ENCODE measurements at regions not wholly inside any gene's neighbourhood (a gene's known extent, or its start where the extent isn't known, plus 50 kb on each side); places are given as distances from the start of the nearest gene placed in this dataset.
A peak's percentile ranks its signal among the peaks of the same experiment; 100 is the strongest.

DNA sequence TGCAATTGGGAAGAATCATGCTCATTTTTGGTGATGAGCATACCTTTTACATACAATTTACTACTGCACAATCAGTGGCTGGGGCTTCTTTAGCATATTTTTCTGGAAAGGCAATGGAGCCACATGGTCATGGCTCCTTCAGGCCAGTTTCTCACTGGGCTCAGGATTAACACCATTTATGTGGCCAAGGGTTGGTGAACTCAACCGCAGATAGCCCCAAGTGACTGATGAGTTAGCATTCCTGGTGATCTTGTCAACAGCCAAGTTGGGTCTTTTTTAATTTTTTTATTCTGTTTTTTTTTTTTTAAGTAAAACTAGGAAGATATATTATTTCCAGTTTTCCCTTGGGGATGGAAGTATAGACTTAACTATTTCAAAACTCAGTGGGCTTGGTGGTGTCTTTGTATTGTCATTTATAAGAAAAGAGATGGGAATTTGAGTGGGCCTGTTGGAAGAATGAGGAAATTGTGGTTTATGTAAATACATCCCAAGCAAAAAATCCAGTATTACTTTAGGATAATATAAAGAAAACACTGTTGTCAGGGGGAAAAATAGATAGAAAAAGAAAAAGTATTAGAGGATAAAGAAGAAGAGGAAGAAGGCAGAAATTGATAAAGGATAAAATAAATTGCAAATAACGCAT, 397.4 kb downstream of the MAFB start:
- no peak for DNase-seq (ENCODE audit: low read depth in 4 of 6, low spot score in 6 of 6)
- Histone ChIP-seq H3K36me3 (ENCODE audit: control insufficient read depth, insufficient read depth, low read length) (no peaks in the 10 kb centered on the region), H3K27me3 (ENCODE audit: control insufficient read depth, insufficient read depth, low read length) (no peaks in the 10 kb centered on the region), H3K4me3 (ENCODE audit: low read depth, low read length) (no peak overlapping the region), H3K4me1 (ENCODE audit: control insufficient read depth, insufficient read depth, low read length) (no peaks in the 10 kb centered on the region), H3K27ac (ENCODE audit: low read depth, low read length) (no peak overlapping the region), H3K9me3 (ENCODE audit: control insufficient read depth, insufficient read depth, low read length) (no peaks in the 10 kb centered on the region)
- WGBS (ENCODE audit: insufficient coverage): no CpG with 5 or more reads among the region's 2 CpGs

DNA sequence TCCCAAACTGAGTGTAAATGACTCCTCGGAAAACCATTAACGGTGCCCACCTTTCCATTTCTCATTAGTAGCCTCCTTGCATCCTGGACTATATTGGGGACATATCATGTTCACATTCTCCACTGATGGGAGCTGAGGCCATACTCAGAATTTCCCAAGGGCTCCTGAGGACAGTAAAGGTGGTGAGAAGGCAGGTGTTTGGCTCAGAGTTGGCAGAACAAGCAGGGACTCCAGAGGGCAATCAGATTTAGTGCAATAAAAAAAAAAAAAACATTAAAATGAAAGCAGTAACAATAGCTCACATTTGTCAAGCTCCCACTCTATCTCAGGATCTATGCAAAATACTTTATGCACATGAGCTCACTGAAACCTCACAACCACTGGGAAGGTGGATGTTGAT, 401.4 kb downstream of the MAFB start:
- WGBS (ENCODE audit: insufficient coverage): 80% methylated on average over 1 of the region's 2 CpGs
- no peaks in the 10 kb centered on the region for H3K27me3 ChIP-seq (ENCODE audit: control insufficient read depth, insufficient read depth, low read length)
- no peak overlapping the region for H3K4me3 ChIP-seq (ENCODE audit: low read depth, low read length)
- no peaks in the 10 kb centered on the region for H3K36me3 ChIP-seq (ENCODE audit: control insufficient read depth, insufficient read depth, low read length)
- no peaks in the 10 kb centered on the region for H3K4me1 ChIP-seq (ENCODE audit: control insufficient read depth, insufficient read depth, low read length)
- no peak overlapping the region for H3K27ac ChIP-seq (ENCODE audit: low read depth, low read length)
- no peak for DNase-seq (ENCODE audit: low read depth in 4 of 6, low spot score in 6 of 6)
- H3K9me3 ChIP-seq (ENCODE audit: control insufficient read depth, insufficient read depth, low read length): no peaks in the 10 kb centered on the region

DNA sequence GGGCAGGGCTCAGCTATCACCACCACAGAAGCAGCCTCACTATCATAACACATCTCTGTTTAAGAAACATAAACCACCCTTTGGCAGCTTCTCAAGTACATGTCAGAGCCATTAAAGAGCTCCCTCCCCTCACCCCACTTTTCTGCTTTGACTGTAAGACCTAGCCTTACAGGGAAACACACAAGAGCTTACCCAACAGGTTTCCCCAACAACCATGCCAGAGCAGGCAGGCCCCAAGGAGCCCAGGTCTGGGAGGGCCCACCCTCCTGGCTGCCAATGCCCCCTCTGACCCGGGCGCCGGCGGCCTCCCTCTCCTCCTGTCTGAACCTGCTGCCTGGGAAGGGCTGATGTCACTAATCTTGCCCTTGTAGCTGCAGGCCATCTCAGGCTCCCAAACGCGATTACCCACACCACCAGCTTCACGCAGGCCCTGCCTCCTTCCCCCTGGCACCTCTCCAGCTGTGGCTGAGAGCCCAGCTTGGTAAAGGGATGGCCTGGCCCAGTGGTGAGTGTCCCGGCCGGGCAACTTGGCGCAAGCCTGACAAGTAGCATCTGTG, 402.0 kb downstream of the MAFB start:
- no peak overlapping the region for H3K27ac ChIP-seq (ENCODE audit: low read depth, low read length)
- no peaks in the 10 kb centered on the region for H3K27me3 ChIP-seq (ENCODE audit: control insufficient read depth, insufficient read depth, low read length)
- no peak overlapping the region for H3K4me3 ChIP-seq (ENCODE audit: low read depth, low read length)
- DNase-seq (ENCODE audit: low read depth in 4 of 6, low spot score in 6 of 6): peak in 4 of 6 donors; percentile 15 to 73 (median 53)
- no peaks in the 10 kb centered on the region for H3K9me3 ChIP-seq (ENCODE audit: control insufficient read depth, insufficient read depth, low read length)
- 52% methylated on average over 10 of the region's 10 CpGs for WGBS (ENCODE audit: insufficient coverage)
- no peaks in the 10 kb centered on the region for H3K36me3 ChIP-seq (ENCODE audit: control insufficient read depth, insufficient read depth, low read length)
- no peaks in the 10 kb centered on the region for H3K4me1 ChIP-seq (ENCODE audit: control insufficient read depth, insufficient read depth, low read length)

DNA sequence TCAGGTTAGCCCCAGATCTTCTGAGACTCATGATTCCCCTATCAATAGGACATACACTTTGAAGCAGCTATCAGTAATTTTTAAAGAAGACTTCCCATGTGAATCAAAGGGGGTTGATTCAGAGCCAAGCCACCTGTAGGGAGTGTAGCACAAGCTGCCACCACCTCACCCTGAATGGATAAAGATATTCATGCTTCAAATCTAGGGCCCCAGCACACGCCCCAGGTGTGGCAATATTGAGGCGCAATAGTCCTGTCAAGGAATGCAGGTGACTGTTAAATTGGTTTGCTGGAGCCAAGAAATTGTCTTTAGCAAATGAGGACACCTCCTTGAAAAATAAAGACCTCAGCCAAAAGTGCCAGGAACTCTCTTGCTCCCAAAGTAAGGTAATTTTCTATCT, 404.4 kb downstream of the MAFB start:
- Histone ChIP-seq H3K4me3 (ENCODE audit: low read depth, low read length) (no peak overlapping the region), H3K36me3 (ENCODE audit: control insufficient read depth, insufficient read depth, low read length) (no peaks in the 10 kb centered on the region), H3K27me3 (ENCODE audit: control insufficient read depth, insufficient read depth, low read length) (no peaks in the 10 kb centered on the region), H3K9me3 (ENCODE audit: control insufficient read depth, insufficient read depth, low read length) (no peaks in the 10 kb centered on the region), H3K27ac (ENCODE audit: low read depth, low read length) (no peak overlapping the region), H3K4me1 (ENCODE audit: control insufficient read depth, insufficient read depth, low read length) (no peaks in the 10 kb centered on the region)
- no peak for DNase-seq (ENCODE audit: low read depth in 4 of 6, low spot score in 6 of 6)
- 100% methylated on average over 1 of the region's 2 CpGs for WGBS (ENCODE audit: insufficient coverage)

DNA sequence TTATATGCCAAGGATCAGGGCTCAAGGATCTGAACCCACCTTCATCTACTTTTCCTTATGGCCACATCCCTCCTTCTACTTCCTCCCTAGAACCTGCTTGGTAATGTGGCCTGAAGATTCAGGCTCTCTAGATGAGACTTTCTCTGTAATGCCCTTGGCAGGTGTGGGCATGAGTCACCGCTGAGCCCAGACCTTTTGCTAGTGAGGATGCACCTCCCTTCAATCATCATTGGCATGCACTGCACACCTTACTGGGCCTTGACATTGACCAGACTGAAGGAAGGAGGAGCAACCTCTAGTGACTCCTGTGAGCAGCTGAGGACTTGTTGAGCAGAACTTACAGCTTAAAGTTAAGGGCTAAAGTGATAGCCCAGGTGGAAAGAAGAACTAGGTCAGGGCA, 405.3 kb downstream of the MAFB start:
- H3K27ac ChIP-seq (ENCODE audit: low read depth, low read length): no peak overlapping the region
- no peak overlapping the region for H3K4me3 ChIP-seq (ENCODE audit: low read depth, low read length)
- H3K4me1 ChIP-seq (ENCODE audit: control insufficient read depth, insufficient read depth, low read length): no peaks in the 10 kb centered on the region
- no peaks in the 10 kb centered on the region for H3K27me3 ChIP-seq (ENCODE audit: control insufficient read depth, insufficient read depth, low read length)
- WGBS (ENCODE audit: insufficient coverage): no CpG with 5 or more reads among the region's 1 CpG
- no peaks in the 10 kb centered on the region for H3K36me3 ChIP-seq (ENCODE audit: control insufficient read depth, insufficient read depth, low read length)
- DNase-seq (ENCODE audit: low read depth in 4 of 6, low spot score in 6 of 6): no peak
- no peaks in the 10 kb centered on the region for H3K9me3 ChIP-seq (ENCODE audit: control insufficient read depth, insufficient read depth, low read length)

DNA sequence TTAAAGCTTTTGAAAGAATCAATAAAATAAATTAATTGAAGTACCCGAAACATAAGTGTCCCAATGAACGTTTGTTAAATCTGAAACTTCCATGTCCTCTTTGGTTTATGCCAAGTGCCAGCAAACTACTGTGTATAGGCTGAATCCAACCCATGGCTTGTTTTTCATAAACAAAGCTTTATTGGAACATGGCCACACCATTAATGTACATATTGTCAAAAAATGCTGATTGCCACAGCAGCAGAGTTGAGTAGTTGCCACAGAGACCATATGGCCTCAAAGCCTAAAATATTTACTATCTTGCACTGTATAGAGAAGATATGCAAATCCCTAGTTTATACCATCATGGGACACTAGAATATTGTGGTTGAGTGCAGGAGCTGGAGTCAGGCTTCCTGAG, 406.1 kb downstream of the MAFB start:
- Histone ChIP-seq H3K27me3 (ENCODE audit: control insufficient read depth, insufficient read depth, low read length) (no peaks in the 10 kb centered on the region), H3K4me1 (ENCODE audit: control insufficient read depth, insufficient read depth, low read length) (no peaks in the 10 kb centered on the region), H3K36me3 (ENCODE audit: control insufficient read depth, insufficient read depth, low read length) (no peaks in the 10 kb centered on the region), H3K27ac (ENCODE audit: low read depth, low read length) (no peak overlapping the region), H3K9me3 (ENCODE audit: control insufficient read depth, insufficient read depth, low read length) (no peaks in the 10 kb centered on the region), H3K4me3 (ENCODE audit: low read depth, low read length) (no peak overlapping the region)
- WGBS (ENCODE audit: insufficient coverage): no CpG with 5 or more reads among the region's 2 CpGs
- no peak for DNase-seq (ENCODE audit: low read depth in 4 of 6, low spot score in 6 of 6)

DNA sequence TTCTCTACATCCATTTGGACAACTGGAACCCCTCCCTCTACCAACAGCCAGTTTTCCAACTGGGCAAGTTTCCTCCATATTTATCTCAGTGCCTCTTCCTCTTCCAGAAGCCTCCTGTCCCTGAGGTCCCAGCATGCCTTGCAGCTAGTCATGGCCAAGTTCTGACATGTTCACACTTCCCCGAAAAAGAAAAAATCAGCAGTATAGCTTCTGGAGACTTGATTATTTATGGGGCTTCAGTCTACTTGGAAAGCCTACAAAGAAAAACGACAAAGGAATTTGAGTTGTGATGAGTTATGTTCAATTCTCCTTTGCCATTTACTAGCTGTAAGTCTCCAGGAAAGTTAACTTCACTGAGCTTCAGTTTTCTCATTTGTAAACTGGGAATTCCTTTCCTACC, 406.5 kb downstream of the MAFB start:
- DNase-seq (ENCODE audit: low read depth in 4 of 6, low spot score in 6 of 6): no peak
- no peaks in the 10 kb centered on the region for H3K9me3 ChIP-seq (ENCODE audit: control insufficient read depth, insufficient read depth, low read length)

DNA sequence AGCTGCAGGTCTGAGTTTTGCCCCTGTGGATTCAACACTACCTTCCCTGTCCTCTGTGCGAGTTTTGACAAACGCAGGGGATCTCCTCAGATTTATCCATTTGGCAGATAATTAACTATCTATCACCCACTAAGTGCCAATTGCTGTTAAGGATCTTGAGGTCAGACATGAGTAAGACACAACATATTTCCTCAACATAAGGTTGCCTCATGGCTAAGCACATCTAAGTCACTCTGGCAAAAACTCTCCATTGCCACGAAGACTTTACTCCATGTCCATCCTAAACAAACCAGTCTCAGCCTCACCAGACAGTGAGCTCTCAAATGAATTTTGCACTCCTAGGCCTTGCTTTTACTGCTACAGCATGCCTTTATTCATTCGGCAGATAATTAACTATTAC, 408.4 kb downstream of the MAFB start:
- H3K4me3 ChIP-seq (ENCODE audit: low read depth, low read length): no peak overlapping the region
- no peaks in the 10 kb centered on the region for H3K9me3 ChIP-seq (ENCODE audit: control insufficient read depth, insufficient read depth, low read length)
- H3K4me1 ChIP-seq (ENCODE audit: control insufficient read depth, insufficient read depth, low read length): peaks cover 3% of the 10 kb centered on the region
- no peak for DNase-seq (ENCODE audit: low read depth in 4 of 6, low spot score in 6 of 6)
- WGBS (ENCODE audit: insufficient coverage): 85% methylated on average over 3 of the region's 4 CpGs
- no peaks in the 10 kb centered on the region for H3K27me3 ChIP-seq (ENCODE audit: control insufficient read depth, insufficient read depth, low read length)
- H3K36me3 ChIP-seq (ENCODE audit: control insufficient read depth, insufficient read depth, low read length): no peaks in the 10 kb centered on the region
- H3K27ac ChIP-seq (ENCODE audit: low read depth, low read length): no peak overlapping the region

More for the DNA sequence above, 406.5 kb downstream of the MAFB start:
- Histone ChIP-seq H3K27ac (ENCODE audit: low read depth, low read length) (no peak overlapping the region), H3K36me3 (ENCODE audit: control insufficient read depth, insufficient read depth, low read length) (no peaks in the 10 kb centered on the region), H3K4me1 (ENCODE audit: control insufficient read depth, insufficient read depth, low read length) (no peaks in the 10 kb centered on the region), H3K27me3 (ENCODE audit: control insufficient read depth, insufficient read depth, low read length) (no peaks in the 10 kb centered on the region), H3K4me3 (ENCODE audit: low read depth, low read length) (no peak overlapping the region)
- no CpG with 5 or more reads among the region's 2 CpGs for WGBS (ENCODE audit: insufficient coverage)

DNA sequence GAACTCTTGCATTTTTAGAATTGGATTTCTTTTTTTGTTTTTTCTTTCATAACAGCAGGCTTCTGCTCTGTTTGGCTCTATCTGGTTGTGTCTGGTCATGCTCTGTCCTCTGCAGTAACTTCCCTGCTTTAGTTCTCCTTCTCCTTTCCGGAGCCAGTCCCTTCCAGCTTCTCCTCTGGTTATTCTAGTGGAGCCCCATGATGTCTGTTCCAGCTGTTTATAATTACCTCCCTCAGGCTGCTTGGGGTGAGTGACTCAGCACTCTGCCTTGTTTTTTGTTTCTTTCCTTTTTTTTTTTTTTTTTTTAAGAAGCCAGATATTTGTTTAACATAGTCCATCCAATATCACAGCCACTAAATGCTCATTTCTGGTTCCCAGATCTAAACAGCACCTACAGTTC, 409.6 kb downstream of the MAFB start:
- H3K4me3 ChIP-seq (ENCODE audit: low read depth, low read length): no peak overlapping the region
- H3K36me3 ChIP-seq (ENCODE audit: control insufficient read depth, insufficient read depth, low read length): no peaks in the 10 kb centered on the region
- H3K27ac ChIP-seq (ENCODE audit: low read depth, low read length): no peak overlapping the region
- no peaks in the 10 kb centered on the region for H3K27me3 ChIP-seq (ENCODE audit: control insufficient read depth, insufficient read depth, low read length)
- WGBS (ENCODE audit: insufficient coverage): 67% methylated on average over 1 of the region's 1 CpG
- DNase-seq (ENCODE audit: low read depth in 4 of 6, low spot score in 6 of 6): peak in 1 of 6 donors; percentile 36
- H3K4me1 ChIP-seq (ENCODE audit: control insufficient read depth, insufficient read depth, low read length): peaks cover 3% of the 10 kb centered on the region
- no peaks in the 10 kb centered on the region for H3K9me3 ChIP-seq (ENCODE audit: control insufficient read depth, insufficient read depth, low read length)

DNA sequence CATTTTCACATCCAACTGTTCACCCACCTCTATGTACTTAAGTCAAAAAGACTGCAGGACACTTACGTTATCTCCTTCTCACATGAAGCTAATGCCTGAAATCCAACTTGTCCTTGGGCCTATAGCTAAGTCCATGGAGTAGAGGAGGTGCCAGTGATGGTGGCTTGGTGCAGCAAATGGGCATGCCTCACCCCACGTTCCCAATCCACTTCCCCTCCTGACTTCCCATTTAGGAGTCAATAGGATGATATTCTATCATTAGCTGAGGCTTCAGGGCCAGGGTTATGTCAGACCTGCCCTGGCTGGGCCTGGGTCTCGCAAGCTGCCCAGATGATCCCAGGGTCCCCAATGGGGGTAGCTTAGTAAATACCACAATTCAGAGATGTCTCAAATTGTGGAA, 410.4 kb downstream of the MAFB start:
- H3K27ac ChIP-seq (ENCODE audit: low read depth, low read length): no peak overlapping the region
- H3K4me1 ChIP-seq (ENCODE audit: control insufficient read depth, insufficient read depth, low read length): peaks cover 3% of the 10 kb centered on the region
- H3K4me3 ChIP-seq (ENCODE audit: low read depth, low read length): no peak overlapping the region
- no peaks in the 10 kb centered on the region for H3K9me3 ChIP-seq (ENCODE audit: control insufficient read depth, insufficient read depth, low read length)
- H3K27me3 ChIP-seq (ENCODE audit: control insufficient read depth, insufficient read depth, low read length): no peaks in the 10 kb centered on the region
- 100% methylated on average over 2 of the region's 3 CpGs for WGBS (ENCODE audit: insufficient coverage)
- H3K36me3 ChIP-seq (ENCODE audit: control insufficient read depth, insufficient read depth, low read length): no peaks in the 10 kb centered on the region
- no peak for DNase-seq (ENCODE audit: low read depth in 4 of 6, low spot score in 6 of 6)
